HG02852 (cell line): ENCODE measurements at regions not wholly inside any gene's neighbourhood (a gene's known extent, or its start where the extent isn't known, plus 50 kb on each side); places are given as distances from the start of the nearest gene placed in this dataset.
"Not testable (repeated sequence)": the region's sequence is repeated elsewhere in the genome, so short reads cannot be mapped to it uniquely, and the experiment has no call there.

Source experiments
- ATAC-seq: cut with Tn5 transposase; IDR thresholded peaks from one replicate; pipeline ENCODE4 v1.9.1; 2021; ENCODE audit warnings: mild to moderate bottlenecking, moderate library complexity; ENCODE audit not compliant: unreplicated experiment

- ATAC-seq: no peak
Measured at GRCh38 chr5:39775086-39775796, 350.5 kb upstream of the DAB2 start.

- no peak for ATAC-seq
Measured at GRCh38 chr5:39774605-39775004, 349.8 kb upstream of the DAB2 start.

GRCh38 chr5:39772307-39772706 is 347.5 kb upstream of the DAB2 start:
- ATAC-seq: no peak

GRCh38 chr5:39767916-39768315 is 343.1 kb upstream of the DAB2 start:
- ATAC-seq: no peak

- no peak for ATAC-seq
Measured at GRCh38 chr5:39765366-39765765, 340.6 kb upstream of the DAB2 start.

- no peak for ATAC-seq
Measured at GRCh38 chr5:39762761-39763160, 338.0 kb upstream of the DAB2 start.

GRCh38 chr5:39761199-39761950 is 336.6 kb upstream of the DAB2 start:
- no peak for ATAC-seq

- no peak for ATAC-seq
Measured at GRCh38 chr5:39760385-39761198, 335.8 kb upstream of the DAB2 start.

- ATAC-seq: no peak
Measured at GRCh38 chr5:39759701-39760100, 334.9 kb upstream of the DAB2 start.

- no peak for ATAC-seq
Measured at GRCh38 chr5:39758426-39758825, 333.6 kb upstream of the DAB2 start.

GRCh38 chr5:39757131-39757530 is 332.4 kb upstream of the DAB2 start:
- no peak for ATAC-seq

GRCh38 chr5:39755986-39756385 is 331.2 kb upstream of the DAB2 start:
- no peak for ATAC-seq

- no peak for ATAC-seq
Measured at GRCh38 chr5:39755452-39755851, 330.7 kb upstream of the DAB2 start.

- not testable (repeated sequence) for ATAC-seq
Measured at GRCh38 chr5:39753747-39754146, 329.0 kb upstream of the DAB2 start.

- ATAC-seq: no peak
Measured at GRCh38 chr5:39750661-39751060, 325.9 kb upstream of the DAB2 start.

- ATAC-seq: no peak
Measured at GRCh38 chr5:39742916-39743315, 318.1 kb upstream of the DAB2 start.

- no peak for ATAC-seq
Measured at GRCh38 chr5:39740404-39740803, 315.6 kb upstream of the DAB2 start.

GRCh38 chr5:39732166-39732565 is 307.4 kb upstream of the DAB2 start:
- no peak for ATAC-seq

- ATAC-seq: no peak
Measured at GRCh38 chr5:39730699-39731098, 305.9 kb upstream of the DAB2 start.

- ATAC-seq: no peak
Measured at GRCh38 chr5:39730006-39730405, 305.2 kb upstream of the DAB2 start.

GRCh38 chr5:39726467-39726866 is 301.7 kb upstream of the DAB2 start:
- no peak for ATAC-seq

GRCh38 chr5:39721394-39721793 is 296.6 kb upstream of the DAB2 start:
- ATAC-seq: no peak
